Loucy (cell line): ENCODE measurements at regions not wholly inside any gene's neighbourhood (a gene's known extent, or its start where the extent isn't known, plus 50 kb on each side); places are given as distances from the start of the nearest gene placed in this dataset.

Experiments
- H2AFZ ChIP-seq: fragments of 200-600 bp; sonication (generic); 2 replicates; pipeline ENCODE4 v1.6.0; 2016; ENCODE audit warnings: antibody characterized with exemption, mild to moderate bottlenecking, low read length, moderate library complexity
- H3F3A ChIP-seq: fragments of 200-600 bp; 2 replicates; pipeline ENCODE4 v1.6.0; 2016; ENCODE audit warnings: antibody characterized with exemption, low read depth, mild to moderate bottlenecking
- H3K27me3 ChIP-seq: fragments of 200-600 bp; sonication (generic); 2 replicates; pipeline ENCODE4 v1.6.1; 2014; ENCODE audit warnings: low read length, mild to moderate bottlenecking; ENCODE audit not compliant: insufficient read depth, poor library complexity, severe bottlenecking
- H3K36me3 ChIP-seq: fragments of 200-600 bp; sonication (generic); 2 replicates; pipeline ENCODE4 v1.6.1; 2016; ENCODE audit warnings: low read length; ENCODE audit not compliant: insufficient read depth
- H3K4me1 ChIP-seq: fragments of 200-600 bp; sonication (generic); 2 replicates; pipeline ENCODE4 v1.5.1; 2014; ENCODE audit warnings: low read length, mild to moderate bottlenecking; ENCODE audit not compliant: insufficient read depth, poor library complexity, severe bottlenecking
- H3K4me2 ChIP-seq: fragments of 200-600 bp; sonication (generic); 2 replicates; pipeline ENCODE4 v1.6.0; 2014; ENCODE audit warnings: antibody characterized with exemption, low read length, low read depth, mild to moderate bottlenecking; ENCODE audit not compliant: poor library complexity, severe bottlenecking
- H3K4me3 ChIP-seq: fragments of 200-600 bp; sonication (generic); 2 replicates; pipeline ENCODE4 v1.5.1; 2014; ENCODE audit warnings: low read length, mild to moderate bottlenecking, mixed read lengths; ENCODE audit not compliant: poor library complexity, severe bottlenecking
- H3K79me2 ChIP-seq: fragments of 200-600 bp; sonication (generic); 2 replicates; pipeline ENCODE4 v1.6.1; 2014; ENCODE audit warnings: low read length; ENCODE audit not compliant: insufficient read depth
- H3K9ac ChIP-seq: fragments of 200-600 bp; sonication (generic); 2 replicates; pipeline ENCODE4 v1.6.0; 2014; ENCODE audit warnings: mild to moderate bottlenecking, low read depth, low read length, moderate library complexity; ENCODE audit not compliant: poor library complexity, severe bottlenecking
- H3K9me2 ChIP-seq: fragments of 200-600 bp; sonication (generic); replicated peaks from 2 replicates; pipeline ENCODE4 v1.6.1; 2016; ENCODE audit warnings: low read depth, low read length, mixed read lengths
- H3K9me3 ChIP-seq: fragments of 200-600 bp; sonication (generic); 2 replicates; pipeline ENCODE4 v1.6.1; 2014; ENCODE audit warnings: mild to moderate bottlenecking, antibody characterized with exemption, low read length, low read depth; ENCODE audit not compliant: insufficient read depth
- H4K20me1 ChIP-seq: fragments of 200-600 bp; sonication (generic); 2 replicates; pipeline ENCODE4 v1.6.0; 2014; ENCODE audit warnings: antibody characterized with exemption, low read length, mild to moderate bottlenecking; ENCODE audit not compliant: insufficient read depth, poor library complexity, severe bottlenecking
- EZH2phosphoT487 ChIP-seq: fragments of 200-600 bp; IDR thresholded peaks from 2 replicates; pipeline ENCODE4 v1.6.1; 2018; ENCODE audit warnings: antibody characterized with exemption, mild to moderate bottlenecking, moderate library complexity, borderline replicate concordance
- TF ChIP-seq, protein P1 (sequence below): fragments of 200-600 bp; sonication (generic); conservative IDR thresholded peaks from 2 replicates; pipeline ENCODE4 v1.5.1; 2014; ENCODE audit warnings: mild to moderate bottlenecking, antibody characterized with exemption, low read length

GRCh38 chr5:18023275-18023674 lies 389.0 kb downstream of the TAF11L14 start:
- Histone ChIP-seq H3K4me3 (no peak overlapping the region), H3K27me3 (no peaks in the 10 kb centered on the region), H3K36me3 (no peaks in the 10 kb centered on the region), H3K4me2 (no peak overlapping the region), H3K4me1 (no peaks in the 10 kb centered on the region), H3K9me3 (no peaks in the 10 kb centered on the region), H3F3A (no peaks in the 10 kb centered on the region), H3K9ac (no peak overlapping the region), H2AFZ (no peak overlapping the region), H3K9me2 (no peaks in the 10 kb centered on the region), H4K20me1 (no peaks in the 10 kb centered on the region), H3K79me2 (no peaks in the 10 kb centered on the region)
- TF ChIP-seq EZH2phosphoT487, result no peak
- TF ChIP-seq, protein P1, sequence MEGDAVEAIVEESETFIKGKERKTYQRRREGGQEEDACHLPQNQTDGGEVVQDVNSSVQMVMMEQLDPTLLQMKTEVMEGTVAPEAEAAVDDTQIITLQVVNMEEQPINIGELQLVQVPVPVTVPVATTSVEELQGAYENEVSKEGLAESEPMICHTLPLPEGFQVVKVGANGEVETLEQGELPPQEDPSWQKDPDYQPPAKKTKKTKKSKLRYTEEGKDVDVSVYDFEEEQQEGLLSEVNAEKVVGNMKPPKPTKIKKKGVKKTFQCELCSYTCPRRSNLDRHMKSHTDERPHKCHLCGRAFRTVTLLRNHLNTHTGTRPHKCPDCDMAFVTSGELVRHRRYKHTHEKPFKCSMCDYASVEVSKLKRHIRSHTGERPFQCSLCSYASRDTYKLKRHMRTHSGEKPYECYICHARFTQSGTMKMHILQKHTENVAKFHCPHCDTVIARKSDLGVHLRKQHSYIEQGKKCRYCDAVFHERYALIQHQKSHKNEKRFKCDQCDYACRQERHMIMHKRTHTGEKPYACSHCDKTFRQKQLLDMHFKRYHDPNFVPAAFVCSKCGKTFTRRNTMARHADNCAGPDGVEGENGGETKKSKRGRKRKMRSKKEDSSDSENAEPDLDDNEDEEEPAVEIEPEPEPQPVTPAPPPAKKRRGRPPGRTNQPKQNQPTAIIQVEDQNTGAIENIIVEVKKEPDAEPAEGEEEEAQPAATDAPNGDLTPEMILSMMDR, result no peak

GRCh38 chr5:18023986-18024385 lies 389.7 kb downstream of the TAF11L14 start:
- H4K20me1 ChIP-seq, result no peaks in the 10 kb centered on the region
- H3K4me1 ChIP-seq, result no peaks in the 10 kb centered on the region
- no peaks in the 10 kb centered on the region for H3F3A ChIP-seq
- no peak overlapping the region for H3K9ac ChIP-seq
- no peaks in the 10 kb centered on the region for H3K36me3 ChIP-seq
- no peak for TF ChIP-seq EZH2phosphoT487
- TF ChIP-seq, protein P1, result no peak
- H3K27me3 ChIP-seq, result no peaks in the 10 kb centered on the region
- no peaks in the 10 kb centered on the region for H3K79me2 ChIP-seq
- H3K4me2 ChIP-seq, result no peak overlapping the region
- no peaks in the 10 kb centered on the region for H3K9me2 ChIP-seq
- no peak overlapping the region for H3K4me3 ChIP-seq
- no peak overlapping the region for H2AFZ ChIP-seq
- no peaks in the 10 kb centered on the region for H3K9me3 ChIP-seq

- no peak for TF ChIP-seq EZH2phosphoT487
- TF ChIP-seq, protein P1, result no peak
- Histone ChIP-seq H3K4me1 (no peaks in the 10 kb centered on the region), H2AFZ (no peak overlapping the region), H3K9ac (no peak overlapping the region), H4K20me1 (no peaks in the 10 kb centered on the region), H3K27me3 (no peaks in the 10 kb centered on the region), H3F3A (no peaks in the 10 kb centered on the region), H3K9me2 (no peaks in the 10 kb centered on the region), H3K4me2 (no peak overlapping the region), H3K4me3 (no peak overlapping the region), H3K9me3 (no peaks in the 10 kb centered on the region), H3K36me3 (no peaks in the 10 kb centered on the region), H3K79me2 (no peaks in the 10 kb centered on the region)
These were observed 390.3 kb downstream of the TAF11L14 start for GRCh38 chr5:18024542-18024941.
